Smooth muscle cell (in vitro differentiated cells): ENCODE measurements at regions not wholly inside any gene's neighbourhood (a gene's known extent, or its start where the extent isn't known, plus 50 kb on each side); places are given as distances from the start of the nearest gene placed in this dataset.

ENCODE experiments used
- DNase-seq: peaks from one replicate; lab custom pipeline; 2025; ENCODE audit not compliant: unreplicated experiment; lab: John Stamatoyannopoulos, UW
- H2AFZ ChIP-seq: fragments of 200-600 bp; sonication (generic); 2 replicates; pipeline ENCODE4 v1.6.0; 2016; ENCODE audit warnings: antibody characterized with exemption, low read depth, mild to moderate bottlenecking
- H3F3A ChIP-seq: fragments of 200-600 bp; sonication (generic); 2 replicates; pipeline ENCODE4 v1.6.0; 2017; ENCODE audit warnings: antibody characterized with exemption, low read depth
- H3K27ac ChIP-seq: fragments of 200-600 bp; sonication (generic); 2 replicates; pipeline ENCODE4 v1.5.1; 2016; ENCODE audit warnings: low read depth, mild to moderate bottlenecking
- H3K27me3 ChIP-seq: fragments of 200-600 bp; sonication (generic); 2 replicates; pipeline ENCODE4 v1.6.1; 2016; ENCODE audit warnings: low read depth, mild to moderate bottlenecking
- H3K36me3 ChIP-seq: fragments of 200-600 bp; sonication (generic); 2 replicates; pipeline ENCODE4 v1.5.1; 2016; ENCODE audit warnings: low read depth
- H3K4me1 ChIP-seq: fragments of 200-600 bp; sonication (generic); 2 replicates; pipeline ENCODE4 v1.5.1; 2016; ENCODE audit warnings: low read depth
- H3K4me2 ChIP-seq: fragments of 200-600 bp; sonication (generic); 2 replicates; pipeline ENCODE4 v1.6.0; 2016; ENCODE audit warnings: mild to moderate bottlenecking
- H3K4me3 ChIP-seq: fragments of 200-600 bp; sonication (generic); 2 replicates; pipeline ENCODE4 v1.5.1; 2016; ENCODE audit warnings: mild to moderate bottlenecking
- H3K79me2 ChIP-seq: fragments of 200-600 bp; sonication (generic); 2 replicates; pipeline ENCODE4 v1.6.0; 2016; ENCODE audit warnings: low read depth, mild to moderate bottlenecking
- H3K9ac ChIP-seq: fragments of 200-600 bp; sonication (generic); 2 replicates; pipeline ENCODE4 v1.6.0; 2016; ENCODE audit warnings: low read depth
- H3K9me3 ChIP-seq: fragments of 200-600 bp; sonication (generic); replicated peaks from 2 replicates; pipeline ENCODE4 v1.5.1; 2016; ENCODE audit warnings: low read depth
- H4K20me1 ChIP-seq: fragments of 200-600 bp; sonication (generic); 2 replicates; pipeline ENCODE4 v1.6.0; 2016; ENCODE audit warnings: low read depth
- WGBS: methylation state at CpG from one replicate; pipeline ENCODE4 v1.1.7; 2016; ENCODE audit warnings: low lambda C conversion rate; 5-methylcytosine and 5-hydroxymethylcytosine counted together
- TF ChIP-seq, protein P1 (sequence below): fragments of 200-600 bp; sonication (generic); IDR thresholded peaks from 2 replicates; pipeline ENCODE4 v1.5.1; 2017; ENCODE audit warnings: borderline replicate concordance, mild to moderate bottlenecking, antibody characterized with exemption; ENCODE audit not compliant: insufficient read depth, poor library complexity, severe bottlenecking

DNA sequence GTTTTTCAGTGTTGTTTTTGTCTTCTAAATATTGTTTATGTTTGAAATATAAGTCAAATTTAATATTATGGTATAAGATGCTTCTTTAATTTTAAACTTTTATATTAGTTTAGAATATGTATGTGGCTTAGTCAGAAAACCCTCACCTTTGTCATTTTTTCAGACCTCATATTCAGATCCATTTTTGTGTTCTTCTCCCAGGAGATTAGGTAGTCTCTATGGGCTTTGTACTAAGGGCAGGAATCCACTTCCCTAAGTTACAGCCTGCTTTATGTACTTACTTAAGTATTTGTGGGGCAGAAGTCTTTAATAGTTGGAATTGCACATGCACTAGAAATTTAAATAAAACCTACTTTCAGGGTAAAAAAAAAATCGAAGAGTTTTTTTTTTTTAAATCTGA is 63.5 kb upstream of the TENM3 start:
- H3K4me2 ChIP-seq = peak overlapping the region; percentile 75
- peak overlapping the region; percentile 18 for H3K9ac ChIP-seq
- no peaks in the 10 kb centered on the region for H3K27me3 ChIP-seq
- H3K36me3 ChIP-seq = no peaks in the 10 kb centered on the region
- peak overlapping the region; percentile 84 for H3K27ac ChIP-seq
- peaks cover 97% of the 10 kb centered on the region for H3K79me2 ChIP-seq
- WGBS = 69% methylated on average over 1 of the region's 1 CpG
- no peaks in the 10 kb centered on the region for H3K9me3 ChIP-seq
- peak overlapping the region; percentile 28 for H3K4me3 ChIP-seq
- no peaks in the 10 kb centered on the region for H4K20me1 ChIP-seq
- TF ChIP-seq, protein P1, sequence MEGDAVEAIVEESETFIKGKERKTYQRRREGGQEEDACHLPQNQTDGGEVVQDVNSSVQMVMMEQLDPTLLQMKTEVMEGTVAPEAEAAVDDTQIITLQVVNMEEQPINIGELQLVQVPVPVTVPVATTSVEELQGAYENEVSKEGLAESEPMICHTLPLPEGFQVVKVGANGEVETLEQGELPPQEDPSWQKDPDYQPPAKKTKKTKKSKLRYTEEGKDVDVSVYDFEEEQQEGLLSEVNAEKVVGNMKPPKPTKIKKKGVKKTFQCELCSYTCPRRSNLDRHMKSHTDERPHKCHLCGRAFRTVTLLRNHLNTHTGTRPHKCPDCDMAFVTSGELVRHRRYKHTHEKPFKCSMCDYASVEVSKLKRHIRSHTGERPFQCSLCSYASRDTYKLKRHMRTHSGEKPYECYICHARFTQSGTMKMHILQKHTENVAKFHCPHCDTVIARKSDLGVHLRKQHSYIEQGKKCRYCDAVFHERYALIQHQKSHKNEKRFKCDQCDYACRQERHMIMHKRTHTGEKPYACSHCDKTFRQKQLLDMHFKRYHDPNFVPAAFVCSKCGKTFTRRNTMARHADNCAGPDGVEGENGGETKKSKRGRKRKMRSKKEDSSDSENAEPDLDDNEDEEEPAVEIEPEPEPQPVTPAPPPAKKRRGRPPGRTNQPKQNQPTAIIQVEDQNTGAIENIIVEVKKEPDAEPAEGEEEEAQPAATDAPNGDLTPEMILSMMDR = no peak
- peaks cover 43% of the 10 kb centered on the region for H3K4me1 ChIP-seq
- H3F3A ChIP-seq = peaks cover 12% of the 10 kb centered on the region
- no peak overlapping the region for H2AFZ ChIP-seq
- DNase-seq = no peak

GRCh38 chr4:182185491-182185890 is 57.7 kb upstream of the TENM3 start:
- TF ChIP-seq, protein P1 = no peak
- Histone ChIP-seq H4K20me1 (no peaks in the 10 kb centered on the region), H3K9ac (peak overlapping the region; percentile 49), H2AFZ (peak overlapping the region; percentile 21), H3K27ac (peak overlapping the region; percentile 86), H3K4me1 (peaks cover 55% of the 10 kb centered on the region), H3K4me3 (no peak overlapping the region), H3K27me3 (no peaks in the 10 kb centered on the region), H3K9me3 (no peaks in the 10 kb centered on the region), H3K4me2 (peak overlapping the region; percentile 55), H3K36me3 (no peaks in the 10 kb centered on the region), H3K79me2 (peaks cover 79% of the 10 kb centered on the region), H3F3A (peaks cover 16% of the 10 kb centered on the region)
- 61% methylated on average over 6 of the region's 6 CpGs for WGBS
- no peak for DNase-seq

- H4K20me1 ChIP-seq = no peaks in the 10 kb centered on the region
These were observed 55.5 kb upstream of the TENM3 start for GRCh38 chr4:182187674-182188073.

GRCh38 chr4:182188622-182189021 is 54.6 kb upstream of the TENM3 start:
- DNase-seq = no peak
- no peaks in the 10 kb centered on the region for H3K36me3 ChIP-seq

More at GRCh38 chr4:182187674-182188073, 55.5 kb upstream of the TENM3 start:
- Histone ChIP-seq H3F3A (peaks cover 24% of the 10 kb centered on the region), H3K27ac (peak overlapping the region; percentile 87), H3K9me3 (no peaks in the 10 kb centered on the region), H3K27me3 (no peaks in the 10 kb centered on the region), H3K79me2 (peaks cover 58% of the 10 kb centered on the region), H3K4me2 (peak overlapping the region; percentile 78), H3K36me3 (no peaks in the 10 kb centered on the region), H3K9ac (no peak overlapping the region), H3K4me1 (peaks cover 64% of the 10 kb centered on the region), H3K4me3 (no peak overlapping the region), H2AFZ (no peak overlapping the region)
- 62% methylated on average over 2 of the region's 2 CpGs for WGBS
- DNase-seq = no peak
- TF ChIP-seq, protein P1 = no peak

More at GRCh38 chr4:182188622-182189021, 54.6 kb upstream of the TENM3 start:
- Histone ChIP-seq H3K27me3 (no peaks in the 10 kb centered on the region), H3K9me3 (no peaks in the 10 kb centered on the region), H3K9ac (no peak overlapping the region), H3F3A (peaks cover 24% of the 10 kb centered on the region), H3K4me3 (no peak overlapping the region), H3K27ac (peak overlapping the region; percentile 87), H3K4me2 (peak overlapping the region; percentile 78), H2AFZ (no peak overlapping the region), H4K20me1 (no peaks in the 10 kb centered on the region), H3K79me2 (peaks cover 52% of the 10 kb centered on the region), H3K4me1 (peaks cover 71% of the 10 kb centered on the region)
- TF ChIP-seq, protein P1 = no peak
- 74% methylated on average over 3 of the region's 3 CpGs for WGBS
